OCI-LY3 (cell line): ENCODE measurements at regions not wholly inside any gene's neighbourhood (a gene's known extent, or its start where the extent isn't known, plus 50 kb on each side); places are given as distances from the start of the nearest gene placed in this dataset.

Experiments
- H2AFZ ChIP-seq: fragments of 200-600, 300-600 bp; shearing (Covaris generic); 2 replicates; pipeline ENCODE4 v1.6.0; 2014; ENCODE audit warnings: antibody characterized with exemption, low read depth, low read length
- H3K27ac ChIP-seq: fragments of 200-600, 300-600 bp; sonication (generic); 2 replicates; pipeline ENCODE4 v1.5.1; 2014; ENCODE audit warnings: mild to moderate bottlenecking, low read length, moderate library complexity, mixed read lengths
- H3K27me3 ChIP-seq: fragments of 200-600, 300-600 bp; sonication (generic); 2 replicates; pipeline ENCODE4 v1.6.1; 2014; ENCODE audit warnings: low read depth, low read length, mixed read lengths
- H3K36me3 ChIP-seq: fragments of 200-600, 300-600 bp; sonication (generic); replicated peaks from 2 replicates; pipeline ENCODE3; 2014; ENCODE audit warnings: low read depth, low read length, mixed read lengths
- H3K4me1 ChIP-seq: fragments of 300-600, 200-600 bp; sonication (generic); 2 replicates; pipeline ENCODE4 v1.6.1; 2014; ENCODE audit warnings: low read length, mixed read lengths
- H3K4me2 ChIP-seq: fragments of 200-600, 300-600 bp; sonication (generic); 2 replicates; pipeline ENCODE4 v1.6.1; 2014; ENCODE audit warnings: low read length, mixed read lengths
- H3K4me3 ChIP-seq: fragments of 300-600, 200-600 bp; sonication (generic); 2 replicates; pipeline ENCODE4 v1.5.1; 2014; ENCODE audit warnings: antibody characterized with exemption, mild to moderate bottlenecking, low read length, moderate library complexity
- H3K79me2 ChIP-seq: fragments of 300-600, 200-600 bp; shearing (Covaris generic); 2 replicates; pipeline ENCODE4 v1.6.1; 2014; ENCODE audit warnings: mild to moderate bottlenecking, low read length, mixed read lengths
- H3K9ac ChIP-seq: fragments of 300-600, 200-600 bp; shearing (Covaris generic); 2 replicates; pipeline ENCODE4 v1.6.0; 2014; ENCODE audit warnings: mild to moderate bottlenecking, low read length, moderate library complexity
- H3K9me3 ChIP-seq: fragments of 200-600, 300-600 bp; shearing (Covaris generic); 2 replicates; pipeline ENCODE4 v1.6.1; 2014; ENCODE audit warnings: low read length, mixed read lengths; ENCODE audit not compliant: insufficient read depth
- H4K20me1 ChIP-seq: fragments of 200-600, 300-600 bp; sonication (generic); 2 replicates; pipeline ENCODE4 v1.6.1; 2016; ENCODE audit warnings: low read length, mixed read lengths; ENCODE audit not compliant: insufficient read depth
- CTCF ChIP-seq: fragments of 200-600, 300-600 bp; sonication (generic); IDR thresholded peaks from 2 replicates; pipeline ENCODE4 v1.5.1; 2014; ENCODE audit warnings: antibody characterized with exemption, low read length, low read depth
- EZH2phosphoT487 ChIP-seq: fragments of 200-600 bp; shearing (Covaris generic); IDR thresholded peaks from 2 replicates; pipeline ENCODE4 v1.6.1; 2018; ENCODE audit warnings: antibody characterized with exemption, mixed run types, low read depth

- no peaks in the 10 kb centered on the region for H4K20me1 ChIP-seq
- H3K27me3 ChIP-seq = no peaks in the 10 kb centered on the region
- H3K4me2 ChIP-seq = no peak overlapping the region
- H3K4me1 ChIP-seq = peaks cover 16% of the 10 kb centered on the region
- H3K79me2 ChIP-seq = no peaks in the 10 kb centered on the region
- H3K27ac ChIP-seq = no peak overlapping the region
- TF ChIP-seq EZH2phosphoT487 (no peak), CTCF (no peak)
- H3K36me3 ChIP-seq = no peaks in the 10 kb centered on the region
- no peak overlapping the region for H3K4me3 ChIP-seq
- no peak overlapping the region for H2AFZ ChIP-seq
- H3K9ac ChIP-seq = no peak overlapping the region
- H3K9me3 ChIP-seq = no peaks in the 10 kb centered on the region
These were observed 549.3 kb downstream of the METTL15 start for GRCh38 chr11:28657378-28658030.

- Histone ChIP-seq H3K4me1 (no peaks in the 10 kb centered on the region), H3K4me3 (no peak overlapping the region), H3K9ac (no peak overlapping the region), H2AFZ (no peak overlapping the region), H3K4me2 (no peak overlapping the region), H4K20me1 (no peaks in the 10 kb centered on the region), H3K9me3 (no peaks in the 10 kb centered on the region), H3K36me3 (no peaks in the 10 kb centered on the region), H3K79me2 (no peaks in the 10 kb centered on the region), H3K27me3 (no peaks in the 10 kb centered on the region), H3K27ac (no peak overlapping the region)
- TF ChIP-seq EZH2phosphoT487 (no peak), CTCF (no peak)
These were observed 546.0 kb downstream of the METTL15 start for GRCh38 chr11:28654191-28654590.

GRCh38 chr11:28649922-28650321 lies 541.7 kb downstream of the METTL15 start:
- Histone ChIP-seq H2AFZ (no peak overlapping the region), H3K4me2 (no peak overlapping the region), H3K9me3 (no peaks in the 10 kb centered on the region), H3K36me3 (no peaks in the 10 kb centered on the region), H3K4me3 (no peak overlapping the region), H4K20me1 (no peaks in the 10 kb centered on the region), H3K9ac (no peak overlapping the region), H3K4me1 (no peaks in the 10 kb centered on the region), H3K79me2 (no peaks in the 10 kb centered on the region), H3K27me3 (no peaks in the 10 kb centered on the region), H3K27ac (no peak overlapping the region)
- TF ChIP-seq CTCF = no peak
- TF ChIP-seq EZH2phosphoT487 = no peak

GRCh38 chr11:28636566-28636965 lies 528.4 kb downstream of the METTL15 start:
- Histone ChIP-seq H3K4me1 (no peaks in the 10 kb centered on the region), H2AFZ (no peak overlapping the region), H3K79me2 (no peaks in the 10 kb centered on the region), H3K4me3 (no peak overlapping the region), H3K4me2 (no peak overlapping the region), H4K20me1 (no peaks in the 10 kb centered on the region), H3K36me3 (no peaks in the 10 kb centered on the region), H3K27ac (no peak overlapping the region), H3K9me3 (no peaks in the 10 kb centered on the region), H3K27me3 (no peaks in the 10 kb centered on the region), H3K9ac (no peak overlapping the region)
- TF ChIP-seq EZH2phosphoT487 (no peak), CTCF (no peak)
